ENCODE measurements at regions not wholly inside any gene's neighbourhood (a gene's known extent, or its start where the extent isn't known, plus 50 kb on each side); places are given as distances from the start of the nearest gene placed in this dataset.

GRCh38 chr1:38614861-38615260 lies 244.7 kb downstream of the RRAGC start (continued):
- TF ChIP-seq OSR1 (CRISPR knock-in tag; IDR thresholded peaks at IDR 0.05), result no peak
- no peak for TF ChIP-seq SNAI2 (CRISPR knock-in tag; IDR thresholded peaks at IDR 0.05)
- TF ChIP-seq ZFP3 (CRISPR knock-in tag; IDR thresholded peaks at IDR 0.05), result no peak
- TF ChIP-seq ZFP30 (CRISPR knock-in tag; IDR thresholded peaks at IDR 0.05), result no peak
- no peak for TF ChIP-seq TOX (CRISPR knock-in tag; IDR thresholded peaks at IDR 0.05; ENCODE audit: borderline replicate concordance)

GRCh38 chr1:38613996-38614395 lies 245.6 kb downstream of the RRAGC start:
- no peak for TF ChIP-seq RARB (CRISPR knock-in tag; IDR thresholded peaks at IDR 0.05)
- no peak for TF ChIP-seq ESRRG (CRISPR knock-in tag; IDR thresholded peaks at IDR 0.05)
- no peak for TF ChIP-seq TOX (CRISPR knock-in tag; IDR thresholded peaks at IDR 0.05; ENCODE audit: borderline replicate concordance)
- no peak for TF ChIP-seq ZNF70 (CRISPR knock-in tag; IDR thresholded peaks at IDR 0.05)
- no peak for TF ChIP-seq TSHZ2 (CRISPR knock-in tag; IDR thresholded peaks at IDR 0.05)
- TF ChIP-seq SNAI2 (CRISPR knock-in tag; IDR thresholded peaks at IDR 0.05), result no peak
- no peak for TF ChIP-seq CSDC2 (CRISPR knock-in tag; IDR thresholded peaks at IDR 0.05)
- no peak for TF ChIP-seq CREB5 (CRISPR knock-in tag; IDR thresholded peaks at IDR 0.05; ENCODE audit: low read depth)
- no peak for TF ChIP-seq ZFP30 (CRISPR knock-in tag; IDR thresholded peaks at IDR 0.05)
- no peak for TF ChIP-seq ZNF8 (CRISPR knock-in tag; IDR thresholded peaks at IDR 0.05)
- no peak for TF ChIP-seq PPARA (CRISPR knock-in tag; IDR thresholded peaks at IDR 0.05; ENCODE audit: borderline replicate concordance)
- no peak for TF ChIP-seq POU6F1 (CRISPR knock-in tag; IDR thresholded peaks at IDR 0.05; ENCODE audit: borderline replicate concordance, low read depth)
- no peak for TF ChIP-seq PATZ1 (CRISPR knock-in tag; IDR thresholded peaks at IDR 0.05; ENCODE audit: borderline replicate concordance)
- no peak for TF ChIP-seq GLIS3 (CRISPR knock-in tag; IDR thresholded peaks at IDR 0.05)
- no peak for TF ChIP-seq BACH2 (CRISPR knock-in tag; IDR thresholded peaks at IDR 0.05; ENCODE audit: borderline replicate concordance)
- no peak for TF ChIP-seq TCF4 (CRISPR knock-in tag; IDR thresholded peaks at IDR 0.05; ENCODE audit: borderline replicate concordance)
- no peak for TF ChIP-seq CSRNP3 (CRISPR knock-in tag; IDR thresholded peaks at IDR 0.05)
- no peak for TF ChIP-seq ZFP3 (CRISPR knock-in tag; IDR thresholded peaks at IDR 0.05)
- no peak for TF ChIP-seq ZC3H10 (CRISPR knock-in tag; IDR thresholded peaks at IDR 0.05)
- no peak for ATAC-seq

GRCh38 chr1:38612951-38613350 lies 246.6 kb downstream of the RRAGC start:
- no peak for TF ChIP-seq TOX (CRISPR knock-in tag; IDR thresholded peaks at IDR 0.05; ENCODE audit: borderline replicate concordance)
- no peak for TF ChIP-seq ZNF8 (CRISPR knock-in tag; IDR thresholded peaks at IDR 0.05)
- TF ChIP-seq ZC3H10 (CRISPR knock-in tag; IDR thresholded peaks at IDR 0.05), result no peak
- TF ChIP-seq GLIS3 (CRISPR knock-in tag; IDR thresholded peaks at IDR 0.05), result no peak
- no peak for TF ChIP-seq RARB (CRISPR knock-in tag; IDR thresholded peaks at IDR 0.05)
- TF ChIP-seq ISL1 (CRISPR knock-in tag; IDR thresholded peaks at IDR 0.05), result no peak
- no peak for TF ChIP-seq CREB5 (CRISPR knock-in tag; IDR thresholded peaks at IDR 0.05; ENCODE audit: low read depth)
- TF ChIP-seq ZNF70 (CRISPR knock-in tag; IDR thresholded peaks at IDR 0.05), result no peak
- TF ChIP-seq SNAI2 (CRISPR knock-in tag; IDR thresholded peaks at IDR 0.05), result no peak
- TF ChIP-seq POU6F1 (CRISPR knock-in tag; IDR thresholded peaks at IDR 0.05; ENCODE audit: borderline replicate concordance, low read depth), result no peak
- ATAC-seq, result no peak

All from SK-N-SH treated with all-trans-retinoic acid at 6 μM for 48 hours (cell line).